ENCODE measurements at regions not wholly inside any gene's neighbourhood (a gene's known extent, or its start where the extent isn't known, plus 50 kb on each side); places are given as distances from the start of the nearest gene placed in this dataset.
A peak's percentile ranks its signal among the peaks of the same experiment; 100 is the strongest.

GRCh38 chr2:66771359-66771976 is 336.5 kb downstream of the MEIS1 start:
- Histone ChIP-seq H3K36me3 (no peaks in the 10 kb centered on the region), H3K27me3 (replicated peaks) (no peaks in the 10 kb centered on the region), H3K27ac (no peak overlapping the region), H3K4me1 (replicated peaks) (no peaks in the 10 kb centered on the region), H3K4me3 (no peak overlapping the region), H3K9me3 (replicated peaks) (no peaks in the 10 kb centered on the region)
- DNase-seq (ENCODE audit: low read depth in 1 of 2, low spot score in 2 of 2) = no peak

GRCh38 chr2:66772618-66773017 is 337.7 kb downstream of the MEIS1 start:
- Histone ChIP-seq H3K27me3 (replicated peaks) (no peaks in the 10 kb centered on the region; the same call in 1 of the 2 replicates), H3K9me3 (replicated peaks) (no peaks in the 10 kb centered on the region), H3K27ac (no peak overlapping the region), H3K4me3 (no peak overlapping the region), H3K4me1 (replicated peaks) (no peaks in the 10 kb centered on the region), H3K36me3 (no peaks in the 10 kb centered on the region)
- no peak for DNase-seq (ENCODE audit: low read depth in 1 of 2, low spot score in 2 of 2)

DNA sequence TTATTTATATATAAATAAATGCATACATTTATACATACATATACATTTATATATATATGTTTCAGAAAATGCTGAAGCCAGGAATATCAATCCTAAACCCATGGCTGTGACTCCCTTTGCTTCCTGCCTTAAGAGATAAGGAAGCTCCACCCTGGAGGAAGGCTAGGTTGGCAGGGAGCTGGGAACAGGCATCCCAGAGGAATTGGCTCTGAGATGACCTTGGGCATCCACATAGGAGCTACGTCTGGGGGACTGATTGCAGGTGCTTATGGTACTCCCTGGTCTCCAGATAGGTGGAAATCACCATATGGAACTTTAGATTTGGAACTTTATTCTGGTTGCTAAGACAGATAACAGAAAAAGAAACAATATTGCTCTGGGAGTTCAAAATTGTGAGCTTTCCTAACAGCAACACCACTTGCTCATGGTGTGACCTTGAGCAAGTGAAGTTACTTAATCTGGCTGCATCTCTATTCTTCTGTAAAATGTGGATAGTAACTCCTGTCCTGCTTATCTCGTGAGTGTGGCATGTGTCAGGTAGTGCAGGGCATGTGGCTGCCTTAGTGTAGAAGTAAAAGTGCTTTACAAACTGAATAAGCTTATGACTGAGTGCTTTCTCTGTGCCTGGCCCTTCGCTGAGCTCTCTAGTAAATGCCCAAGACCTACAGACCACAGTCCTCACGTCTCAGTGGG is 341.0 kb downstream of the MEIS1 start:
- H3K27ac ChIP-seq = no peak overlapping the region
- H3K36me3 ChIP-seq = no peaks in the 10 kb centered on the region
- no peak for DNase-seq (ENCODE audit: low read depth in 1 of 2, low spot score in 2 of 2)
- H3K27me3 ChIP-seq (replicated peaks) = no peaks in the 10 kb centered on the region; the same call in none of the 2 replicates
- no peaks in the 10 kb centered on the region for H3K4me1 ChIP-seq (replicated peaks)
- no peak overlapping the region for H3K4me3 ChIP-seq
- H3K9me3 ChIP-seq (replicated peaks) = no peaks in the 10 kb centered on the region

DNA sequence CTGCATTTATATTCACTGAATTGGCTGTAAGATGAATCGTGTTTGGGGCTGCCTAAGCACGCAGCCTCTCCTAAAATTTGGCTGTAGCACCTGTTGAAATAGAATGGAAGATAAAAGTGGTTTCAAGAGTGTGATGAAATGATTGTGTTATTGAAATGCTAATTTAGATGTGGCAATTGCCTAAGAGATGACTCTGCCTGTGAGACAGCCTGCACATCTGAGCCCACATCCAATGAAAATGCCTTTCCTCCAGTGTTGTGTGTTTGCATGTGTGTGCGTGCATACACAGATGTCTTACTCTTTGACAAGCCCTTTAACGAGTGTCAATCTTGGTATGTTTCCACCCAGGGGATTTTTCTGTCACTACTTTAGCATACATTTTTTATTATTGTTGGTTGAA is 346.9 kb downstream of the MEIS1 start:
- H3K9me3 ChIP-seq (replicated peaks) = no peaks in the 10 kb centered on the region
- DNase-seq (ENCODE audit: low read depth in 1 of 2, low spot score in 2 of 2) = no peak
- H3K4me1 ChIP-seq (replicated peaks) = no peaks in the 10 kb centered on the region
- no peak overlapping the region for H3K4me3 ChIP-seq
- H3K27me3 ChIP-seq (replicated peaks) = no peaks in the 10 kb centered on the region; the same call in none of the 2 replicates
- no peaks in the 10 kb centered on the region for H3K36me3 ChIP-seq
- no peak overlapping the region for H3K27ac ChIP-seq

DNA sequence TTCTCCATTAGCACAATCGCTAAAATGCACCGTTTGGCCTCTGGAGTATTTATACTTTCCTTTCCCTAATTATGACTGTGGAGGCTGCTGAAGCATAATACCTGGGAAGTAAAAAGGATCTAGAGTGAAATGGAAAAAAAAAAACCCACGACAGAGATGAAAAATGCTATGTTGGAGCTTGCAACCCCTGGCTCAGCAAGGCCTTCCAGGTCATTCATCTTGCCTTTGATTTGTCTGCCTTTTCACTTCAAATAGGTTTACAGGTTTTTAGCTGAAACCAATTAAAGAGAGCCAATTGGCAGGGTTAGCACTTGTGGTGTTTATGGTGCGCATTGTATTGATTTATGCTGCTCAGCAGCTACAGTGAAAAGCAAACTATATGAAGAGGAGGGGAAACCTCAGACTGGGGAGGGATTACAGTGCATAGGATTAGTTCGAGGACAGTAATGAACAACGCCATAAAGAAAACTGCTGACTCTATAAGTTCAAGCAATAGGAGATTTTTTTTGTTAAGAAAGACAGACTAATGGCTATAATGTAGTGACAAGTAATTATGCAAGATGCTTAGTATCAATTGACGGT is 347.9 kb downstream of the MEIS1 start:
- H3K4me1 ChIP-seq (replicated peaks) = no peaks in the 10 kb centered on the region
- DNase-seq (ENCODE audit: low read depth in 1 of 2, low spot score in 2 of 2) = no peak

GRCh38 chr2:66789741-66790140 is 354.8 kb downstream of the MEIS1 start:
- Histone ChIP-seq H3K4me3 (no peak overlapping the region), H3K27ac (no peak overlapping the region), H3K9me3 (replicated peaks) (no peaks in the 10 kb centered on the region), H3K36me3 (no peaks in the 10 kb centered on the region), H3K4me1 (replicated peaks) (peaks cover 13% of the 10 kb centered on the region), H3K27me3 (replicated peaks) (no peaks in the 10 kb centered on the region)
- DNase-seq (ENCODE audit: low read depth in 1 of 2, low spot score in 2 of 2) = no peak

More for the DNA sequence above, 347.9 kb downstream of the MEIS1 start:
- no peak overlapping the region for H3K4me3 ChIP-seq
- no peaks in the 10 kb centered on the region; the same call in none of the 2 replicates for H3K27me3 ChIP-seq (replicated peaks)
- H3K27ac ChIP-seq = no peak overlapping the region
- H3K36me3 ChIP-seq = no peaks in the 10 kb centered on the region
- no peaks in the 10 kb centered on the region for H3K9me3 ChIP-seq (replicated peaks)

GRCh38 chr2:66790651-66791181 is 355.8 kb downstream of the MEIS1 start:
- DNase-seq (ENCODE audit: low read depth in 1 of 2, low spot score in 2 of 2) = peak in 1 of 2 experiments; percentile 59
- no peak overlapping the region for H3K4me3 ChIP-seq
- no peak overlapping the region for H3K27ac ChIP-seq
- no peaks in the 10 kb centered on the region for H3K27me3 ChIP-seq (replicated peaks)
- H3K4me1 ChIP-seq (replicated peaks) = peaks cover 13% of the 10 kb centered on the region
- H3K36me3 ChIP-seq = no peaks in the 10 kb centered on the region
- H3K9me3 ChIP-seq (replicated peaks) = no peaks in the 10 kb centered on the region

- peaks cover 13% of the 10 kb centered on the region for H3K4me1 ChIP-seq (replicated peaks)
- H3K9me3 ChIP-seq (replicated peaks) = no peaks in the 10 kb centered on the region
- no peak for DNase-seq (ENCODE audit: low read depth in 1 of 2, low spot score in 2 of 2)
- H3K4me3 ChIP-seq = no peak overlapping the region
- no peak overlapping the region for H3K27ac ChIP-seq
- no peaks in the 10 kb centered on the region for H3K36me3 ChIP-seq
- H3K27me3 ChIP-seq (replicated peaks) = no peaks in the 10 kb centered on the region
Observed at GRCh38 chr2:66794070-66794469, 359.1 kb downstream of the MEIS1 start.

GRCh38 chr2:66794551-66794950 is 359.6 kb downstream of the MEIS1 start:
- Histone ChIP-seq H3K4me3 (no peak overlapping the region), H3K27ac (no peak overlapping the region), H3K36me3 (no peaks in the 10 kb centered on the region), H3K27me3 (replicated peaks) (no peaks in the 10 kb centered on the region), H3K9me3 (replicated peaks) (no peaks in the 10 kb centered on the region), H3K4me1 (replicated peaks) (peaks cover 13% of the 10 kb centered on the region)
- DNase-seq (ENCODE audit: low read depth in 1 of 2, low spot score in 2 of 2) = no peak

DNA sequence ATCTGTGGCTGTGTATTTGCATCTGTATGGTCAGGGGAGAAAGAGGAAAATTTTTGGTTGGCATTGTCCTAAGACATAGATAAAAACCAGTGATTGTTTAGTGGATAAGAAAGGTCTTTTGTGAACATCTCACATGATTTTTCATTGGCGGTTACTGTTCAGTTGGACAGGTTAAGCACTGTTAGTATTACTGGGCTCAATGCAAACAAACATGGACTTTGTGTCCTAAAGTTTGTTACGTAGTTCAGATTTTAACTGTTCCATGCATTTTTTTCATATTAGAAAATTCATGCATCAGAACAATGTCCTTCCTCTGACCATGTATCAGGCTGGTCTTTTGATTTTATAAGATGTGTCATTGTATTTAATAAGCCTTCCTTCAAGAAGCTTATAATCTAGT is 368.0 kb downstream of the MEIS1 start:
- DNase-seq (ENCODE audit: low read depth in 1 of 2, low spot score in 2 of 2) = no peak
- no peaks in the 10 kb centered on the region for H3K27me3 ChIP-seq (replicated peaks)
- H3K4me1 ChIP-seq (replicated peaks) = no peaks in the 10 kb centered on the region
- no peak overlapping the region for H3K4me3 ChIP-seq
- no peaks in the 10 kb centered on the region for H3K9me3 ChIP-seq (replicated peaks)
- no peak overlapping the region for H3K27ac ChIP-seq
- no peaks in the 10 kb centered on the region for H3K36me3 ChIP-seq

DNA sequence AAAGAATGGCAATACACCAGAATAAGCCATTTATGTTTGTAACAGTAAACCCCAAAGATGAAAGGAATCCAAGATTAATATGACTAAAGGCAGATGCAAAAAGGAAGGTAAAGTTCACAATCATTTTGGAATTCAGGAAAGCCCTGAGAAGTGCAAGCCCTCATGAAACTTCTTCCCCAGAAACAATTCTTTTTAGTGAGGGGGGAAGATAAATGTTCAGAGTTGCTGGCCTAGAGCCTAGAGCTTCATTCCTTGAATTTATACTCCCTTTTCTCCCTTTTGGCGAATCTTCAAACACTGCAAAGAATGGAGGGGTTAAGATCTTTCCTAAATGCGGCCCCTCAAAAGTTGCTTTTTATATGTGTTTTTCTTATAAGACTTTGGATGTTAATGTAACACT is 368.8 kb downstream of the MEIS1 start:
- Histone ChIP-seq H3K9me3 (replicated peaks) (no peaks in the 10 kb centered on the region), H3K27me3 (replicated peaks) (no peaks in the 10 kb centered on the region), H3K4me3 (no peak overlapping the region), H3K4me1 (replicated peaks) (no peaks in the 10 kb centered on the region), H3K36me3 (no peaks in the 10 kb centered on the region), H3K27ac (no peak overlapping the region)
- DNase-seq (ENCODE audit: low read depth in 1 of 2, low spot score in 2 of 2) = no peak

DNA sequence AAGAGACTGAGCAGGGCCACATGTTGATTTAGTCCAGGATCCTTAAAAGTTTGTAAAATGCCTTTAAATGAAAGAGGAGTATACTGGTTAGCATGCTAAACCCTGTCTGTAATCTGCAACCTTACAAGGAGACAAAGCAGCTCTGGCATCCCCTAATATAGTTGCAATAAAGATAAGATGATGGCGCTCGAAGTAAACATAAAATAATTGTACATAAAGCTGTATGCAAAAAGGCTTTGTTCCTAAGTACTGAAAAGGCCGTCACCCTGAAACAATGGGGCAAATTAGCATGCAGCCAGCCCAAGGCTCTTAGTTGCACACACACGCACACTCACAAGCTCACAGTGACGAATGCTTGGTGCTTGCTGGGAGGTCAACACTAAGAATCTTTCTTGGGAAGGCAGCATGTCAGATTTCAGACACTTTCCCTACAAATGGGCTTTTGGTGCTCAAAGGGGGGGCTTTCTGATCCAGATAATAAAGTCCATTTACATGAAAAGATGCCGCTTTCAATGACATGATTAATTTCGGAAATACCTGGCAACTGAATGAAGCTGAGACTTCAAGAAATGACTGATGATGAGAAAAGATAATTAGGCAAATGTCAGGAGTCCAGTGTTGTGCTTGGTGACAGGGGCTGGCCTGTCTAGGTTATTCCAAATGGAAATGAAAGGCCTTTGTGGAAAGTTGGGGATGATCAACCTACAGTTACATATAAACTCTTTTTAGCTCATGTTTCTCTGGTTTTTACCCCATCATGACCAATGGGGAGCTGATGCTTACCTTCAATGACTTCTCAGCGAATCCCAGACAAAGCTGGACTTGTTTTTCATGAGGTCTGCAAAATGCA is 370.3 kb downstream of the MEIS1 start:
- Histone ChIP-seq H3K36me3 (no peaks in the 10 kb centered on the region), H3K9me3 (replicated peaks) (no peaks in the 10 kb centered on the region; the same call in 1 of the 2 replicates), H3K4me3 (no peak overlapping the region), H3K27ac (no peak overlapping the region), H3K27me3 (replicated peaks) (no peaks in the 10 kb centered on the region), H3K4me1 (replicated peaks) (no peaks in the 10 kb centered on the region)
- DNase-seq (ENCODE audit: low read depth in 1 of 2, low spot score in 2 of 2) = no peak

DNA sequence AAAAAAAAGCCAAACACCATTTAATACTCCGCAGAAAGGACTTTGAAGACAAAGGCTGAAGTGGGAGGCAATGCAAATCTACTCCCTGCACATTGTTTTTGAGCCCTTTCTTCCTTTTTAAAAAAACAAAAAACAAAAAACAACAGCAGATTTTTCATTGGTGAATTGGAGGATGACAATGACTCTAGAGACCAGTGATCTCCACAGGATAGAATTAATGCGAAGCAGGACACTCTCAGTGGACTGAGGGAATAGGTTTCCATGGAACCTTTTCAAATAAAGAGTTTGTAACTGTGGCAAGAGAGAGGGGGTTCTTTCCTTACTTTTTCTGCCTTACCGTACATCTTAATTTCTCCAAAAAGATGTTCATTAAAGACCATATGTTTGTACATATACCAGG is 371.0 kb downstream of the MEIS1 start:
- H3K9me3 ChIP-seq (replicated peaks) = no peaks in the 10 kb centered on the region; the same call in 1 of the 2 replicates
- H3K36me3 ChIP-seq = no peaks in the 10 kb centered on the region
- no peaks in the 10 kb centered on the region for H3K4me1 ChIP-seq (replicated peaks)
- H3K4me3 ChIP-seq = no peak overlapping the region
- H3K27me3 ChIP-seq (replicated peaks) = no peaks in the 10 kb centered on the region
- DNase-seq (ENCODE audit: low read depth in 1 of 2, low spot score in 2 of 2) = no peak
- no peak overlapping the region for H3K27ac ChIP-seq
